Epithelial cell of prostate (primary cell): ENCODE measurements at regions not wholly inside any gene's neighbourhood (a gene's known extent, or its start where the extent isn't known, plus 50 kb on each side); places are given as distances from the start of the nearest gene placed in this dataset.
"Not testable (repeated sequence)": the region's sequence is repeated elsewhere in the genome, so short reads cannot be mapped to it uniquely, and the experiment has no call there.

ENCODE experiments used
- DNase-seq: peaks from one replicate; pipeline ENCODE4 v3.0.0-alpha.2; 2011; ENCODE audit warnings: low read depth, low spot score
- H3K27ac ChIP-seq: fragments of 450-650 bp; 2 replicates; pipeline ENCODE4 v1.5.1; 2017; ENCODE audit warnings: mild to moderate bottlenecking

GRCh38 chr20:12752900-12753693 is 255.7 kb upstream of the SPTLC3 start:
- H3K27ac ChIP-seq, DNase-seq: not testable (repeated sequence)

- not testable (repeated sequence) for H3K27ac ChIP-seq, DNase-seq
Observed at GRCh38 chr20:12753742-12754141, 255.0 kb upstream of the SPTLC3 start.

GRCh38 chr20:12759493-12759892 is 249.3 kb upstream of the SPTLC3 start:
- DNase-seq, H3K27ac ChIP-seq: not testable (repeated sequence)

- DNase-seq = no peak
- no peak overlapping the region for H3K27ac ChIP-seq
Observed at GRCh38 chr20:12762725-12763124, 246.0 kb upstream of the SPTLC3 start.

- no peak for DNase-seq
- H3K27ac ChIP-seq = no peak overlapping the region
Observed at GRCh38 chr20:12763406-12763805, 245.4 kb upstream of the SPTLC3 start.

- H3K27ac ChIP-seq = no peak overlapping the region
- DNase-seq = no peak
Observed at GRCh38 chr20:12764053-12764452, 244.7 kb upstream of the SPTLC3 start.

- DNase-seq = no peak
- H3K27ac ChIP-seq = no peak overlapping the region
Observed at GRCh38 chr20:12764851-12765250, 243.9 kb upstream of the SPTLC3 start.

- no peak overlapping the region for H3K27ac ChIP-seq
Observed at GRCh38 chr20:12773936-12774335, 234.8 kb upstream of the SPTLC3 start.

GRCh38 chr20:12775041-12775440 is 233.7 kb upstream of the SPTLC3 start:
- H3K27ac ChIP-seq = no peak overlapping the region
- no peak for DNase-seq

More at GRCh38 chr20:12773936-12774335, 234.8 kb upstream of the SPTLC3 start:
- no peak for DNase-seq

- no peak overlapping the region for H3K27ac ChIP-seq
- DNase-seq = no peak
Observed at GRCh38 chr20:12777016-12777415, 231.8 kb upstream of the SPTLC3 start.

GRCh38 chr20:12786276-12786675 is 222.5 kb upstream of the SPTLC3 start:
- no peak for DNase-seq
- H3K27ac ChIP-seq = no peak overlapping the region

- H3K27ac ChIP-seq = no peak overlapping the region
- no peak for DNase-seq
Observed at GRCh38 chr20:12788632-12789299, 220.0 kb upstream of the SPTLC3 start.

GRCh38 chr20:12790859-12791258 is 217.9 kb upstream of the SPTLC3 start:
- DNase-seq = no peak
- H3K27ac ChIP-seq = no peak overlapping the region

- no peak for DNase-seq
- H3K27ac ChIP-seq = no peak overlapping the region
Observed at GRCh38 chr20:12798286-12798685, 210.5 kb upstream of the SPTLC3 start.

- no peak for DNase-seq
- H3K27ac ChIP-seq = no peak overlapping the region
Observed at GRCh38 chr20:12808006-12808567, 200.7 kb upstream of the SPTLC3 start.

GRCh38 chr20:12815231-12815768 is 193.5 kb upstream of the SPTLC3 start:
- no peak for DNase-seq

GRCh38 chr20:12815778-12816408 is 192.9 kb upstream of the SPTLC3 start:
- H3K27ac ChIP-seq = no peak overlapping the region
- no peak for DNase-seq

More at GRCh38 chr20:12815231-12815768, 193.5 kb upstream of the SPTLC3 start:
- H3K27ac ChIP-seq = no peak overlapping the region

GRCh38 chr20:12821249-12821648 is 187.5 kb upstream of the SPTLC3 start:
- H3K27ac ChIP-seq = no peak overlapping the region
- DNase-seq = no peak

GRCh38 chr20:12823734-12824133 is 185.0 kb upstream of the SPTLC3 start:
- DNase-seq = no peak
- H3K27ac ChIP-seq = no peak overlapping the region
